IMR-90 (cell line): ENCODE measurements at regions not wholly inside any gene's neighbourhood (a gene's known extent, or its start where the extent isn't known, plus 50 kb on each side); places are given as distances from the start of the nearest gene placed in this dataset.

Experiments
- ATAC-seq: fragments of 200-7000 bp; cut with Tn5 transposase; 2 replicates; pipeline ENCODE4 v1.9.1; 2020; ENCODE audit warnings: low read depth, mild to moderate bottlenecking, moderate library complexity
- BruUV-seq: library from RNA; stranded (reverse); fragments of 400-500 nt; replicated peaks from 2 replicates; lab custom pipeline; 2021; lab: Mats Ljungman, UMichigan
- CTCF ChIA-PET: fragments of 300-600 bp; formaldehyde crosslinking; extraction: SDS; loops from one replicate; lab custom pipeline; 2021; ENCODE audit warnings: antibody characterized with exemption; lab: Yijun Ruan, JAX
- POLR2A ChIA-PET: fragments of 300-600 bp; sonication (Branson Sonifier 250); formaldehyde crosslinking; loops from one replicate; lab custom pipeline; 2022; ENCODE audit warnings: antibody characterized with exemption; ENCODE audit not compliant: unreplicated experiment; lab: Charles Lee
- DNase-seq: peaks from one replicate; pipeline ENCODE4 v3.0.0; 2013
- H2AFZ ChIP-seq: replicated peaks from 2 replicates; pipeline ENCODE3; 2013; ENCODE audit warnings: low read length, mild to moderate bottlenecking; ENCODE audit not compliant: poor library complexity
- H2AK5ac ChIP-seq: 2 replicates; pipeline ENCODE4 v1.6.1; 2013; ENCODE audit warnings: low read depth, low read length, inconsistent platforms
- H2AK9ac ChIP-seq: replicated peaks from 2 replicates; pipeline ENCODE3; 2013; ENCODE audit warnings: mild to moderate bottlenecking, low read depth, low read length, moderate library complexity; ENCODE audit not compliant: poor library complexity
- H2BK120ac ChIP-seq: 2 replicates; pipeline ENCODE4 v1.6.1; 2013; ENCODE audit warnings: low read depth, low read length, inconsistent platforms
- H2BK15ac ChIP-seq: 3 replicates; pipeline ENCODE4 v1.6.1; 2013; ENCODE audit warnings: low read depth, low read length, inconsistent platforms
- H2BK20ac ChIP-seq: 2 replicates; pipeline ENCODE4 v1.6.1; 2013; ENCODE audit warnings: low read depth, mild to moderate bottlenecking, inconsistent platforms, low read length, moderate library complexity
- H2BK5ac ChIP-seq: 2 replicates; pipeline ENCODE4 v1.6.1; 2013; ENCODE audit warnings: mild to moderate bottlenecking, low read depth, low read length, inconsistent platforms; ENCODE audit not compliant: poor library complexity, severe bottlenecking
- H3K14ac ChIP-seq: replicated peaks from 2 replicates; pipeline ENCODE4 v1.6.1; 2013; ENCODE audit warnings: low read depth, low read length, inconsistent platforms
- H3K18ac ChIP-seq: 2 replicates; pipeline ENCODE4 v1.6.1; 2013; ENCODE audit warnings: low read depth, low read length, control low read depth
- H3K23ac ChIP-seq: 2 replicates; pipeline ENCODE4 v1.6.1; 2013; ENCODE audit warnings: low read depth, low read length, inconsistent platforms
- H3K27ac ChIP-seq: 2 replicates; pipeline ENCODE4 v1.5.1; 2013; ENCODE audit warnings: mild to moderate bottlenecking, control low read depth, low read length; ENCODE audit not compliant: insufficient read depth
- H3K27me3 ChIP-seq: 2 replicates; pipeline ENCODE4 v1.6.1; 2013; ENCODE audit warnings: low read length; ENCODE audit not compliant: control insufficient read depth, insufficient read depth
- H3K36me3 ChIP-seq: 2 replicates; pipeline ENCODE4 v1.6.1; 2013; ENCODE audit warnings: low read length, mixed read lengths; ENCODE audit not compliant: control insufficient read depth, insufficient read depth
- H3K4ac ChIP-seq: 2 replicates; pipeline ENCODE4 v1.6.1; 2013; ENCODE audit warnings: low read depth, low read length, inconsistent platforms
- H3K4me1 ChIP-seq: 2 replicates; pipeline ENCODE4 v1.6.1; 2013; ENCODE audit warnings: low read length, mixed read lengths; ENCODE audit not compliant: control insufficient read depth, insufficient read depth
- H3K4me2 ChIP-seq: 2 replicates; pipeline ENCODE4 v1.6.1; 2013; ENCODE audit warnings: low read depth, mild to moderate bottlenecking, control low read depth, low read length, moderate library complexity
- H3K4me3 ChIP-seq: 2 replicates; pipeline ENCODE4 v1.5.1; 2013; ENCODE audit warnings: low read depth, mild to moderate bottlenecking, control low read depth, low read length, moderate library complexity; ENCODE audit not compliant: insufficient read depth
- H3K56ac ChIP-seq: 2 replicates; pipeline ENCODE4 v1.6.1; 2013; ENCODE audit warnings: low read length, inconsistent platforms; ENCODE audit not compliant: insufficient read depth; ENCODE audit errors: extremely low read depth
- H3K79me1 ChIP-seq, 2 experiments: 2 replicates each; pipeline ENCODE4 v1.6.1; 2013; ENCODE audit warnings: low read length in 2 of 2, inconsistent platforms in 1 of 2, low read depth in 1 of 2
- H3K9ac ChIP-seq: 2 replicates; pipeline ENCODE4 v1.6.1; 2013; ENCODE audit warnings: low read depth, low read length, control low read depth
- H3K9me1 ChIP-seq: 2 replicates; pipeline ENCODE4 v1.6.1; 2013; ENCODE audit warnings: low read length, inconsistent platforms; ENCODE audit not compliant: insufficient read depth
- H3K9me3 ChIP-seq: 2 replicates; pipeline ENCODE4 v1.6.1; 2013; ENCODE audit warnings: low read length; ENCODE audit not compliant: control insufficient read depth, insufficient read depth
- H4K20me1 ChIP-seq: 2 replicates; pipeline ENCODE4 v1.6.1; 2013; ENCODE audit warnings: low read length, inconsistent platforms; ENCODE audit not compliant: insufficient read depth
- H4K5ac ChIP-seq: 2 replicates; pipeline ENCODE4 v1.6.1; 2013; ENCODE audit warnings: mild to moderate bottlenecking, low read depth, low read length, control low read depth
- H4K8ac ChIP-seq, 2 experiments: 2 replicates each; pipeline ENCODE4 v1.6.1; 2013; ENCODE audit warnings: low read depth in 2 of 2, low read length in 2 of 2, control low read depth in 1 of 2, inconsistent platforms in 1 of 2
- H4K91ac ChIP-seq: 2 replicates; pipeline ENCODE4 v1.6.1; 2013; ENCODE audit warnings: low read depth, low read length, inconsistent platforms; ENCODE audit not compliant: insufficient read depth
- BHLHE40 ChIP-seq: fragments of 150-350 bp; IDR thresholded peaks from 2 replicates; pipeline ENCODE4 v1.6.1; 2016; ENCODE audit warnings: mild to moderate bottlenecking, low read depth, low read length
- CEBPB ChIP-seq: IDR thresholded peaks from 2 replicates; pipeline ENCODE4 v1.6.1; 2012; ENCODE audit warnings: low read depth, low read length, improper control_type of control experiment
- CHD1 ChIP-seq: IDR thresholded peaks from 2 replicates; pipeline ENCODE4 v1.6.1; 2012; ENCODE audit warnings: low read depth, low read length, improper control_type of control experiment
- CTCF ChIP-seq: conservative IDR thresholded peaks from 2 replicates; pipeline ENCODE4 v1.5.1; 2012; ENCODE audit warnings: mild to moderate bottlenecking, low read depth, low read length, improper control_type of control experiment
- ELK1 ChIP-seq: fragments of 150-350 bp; IDR thresholded peaks from 2 replicates; pipeline ENCODE4 v1.6.1; 2016; ENCODE audit warnings: low read depth, mild to moderate bottlenecking, low read length, moderate library complexity, borderline replicate concordance
- FOS ChIP-seq: fragments of 150-350 bp; IDR thresholded peaks from 2 replicates; pipeline ENCODE4 v1.6.1; 2016; ENCODE audit warnings: low read depth, low read length
- MAFK ChIP-seq: IDR thresholded peaks from 2 replicates; pipeline ENCODE4 v1.6.1; 2012; ENCODE audit warnings: low read depth, low read length, improper control_type of control experiment
- MAZ ChIP-seq: IDR thresholded peaks from 2 replicates; pipeline ENCODE4 v1.6.1; 2012; ENCODE audit warnings: low read depth, mild to moderate bottlenecking, low read length, improper control_type of control experiment, moderate library complexity, borderline replicate concordance
- MXI1 ChIP-seq: IDR thresholded peaks from 2 replicates; pipeline ENCODE4 v1.6.1; 2012; ENCODE audit warnings: low read depth, mild to moderate bottlenecking, low read length, moderate library complexity, borderline replicate concordance
- NFE2L2 ChIP-seq: fragments of 150-350 bp; IDR thresholded peaks from 2 replicates; pipeline ENCODE4 v1.6.1; 2016; ENCODE audit warnings: low read depth, mild to moderate bottlenecking, low read length
- POLR2A ChIP-seq: IDR thresholded peaks from 2 replicates; pipeline ENCODE4 v1.6.1; 2012; ENCODE audit warnings: mild to moderate bottlenecking, low read depth, low read length
- RAD21 ChIP-seq: IDR thresholded peaks from 2 replicates; pipeline ENCODE4 v1.6.1; 2012; ENCODE audit warnings: low read length, improper control_type of control experiment
- RCOR1 ChIP-seq: IDR thresholded peaks from 2 replicates; pipeline ENCODE4 v1.6.1; 2012; ENCODE audit warnings: mild to moderate bottlenecking, low read length, improper control_type of control experiment; ENCODE audit not compliant: insufficient replicate concordance
- RFX5 ChIP-seq: IDR thresholded peaks from 2 replicates; pipeline ENCODE4 v1.8.0; 2012; ENCODE audit warnings: low read depth, mild to moderate bottlenecking, low read length, moderate library complexity
- SMC3 ChIP-seq: fragments of 150-350 bp; IDR thresholded peaks from 2 replicates; pipeline ENCODE4 v1.6.1; 2016; ENCODE audit warnings: low read depth, mild to moderate bottlenecking, antibody characterized with exemption, low read length, moderate library complexity
- USF2 ChIP-seq: fragments of 150-350 bp; IDR thresholded peaks from 2 replicates; pipeline ENCODE4 v1.6.1; 2017; ENCODE audit warnings: mild to moderate bottlenecking, antibody characterized with exemption, low read length, low read depth
- WGBS, 2 experiments: methylation state at CpG; one replicate each; pipeline versions ENCODE4 v1.1.5 to v1.1.7; 2013; ENCODE audit warnings: missing lambda C conversion rate in 2 of 2; ENCODE audit not compliant: insufficient read length in 1 of 2; ENCODE audit errors: extremely low coverage in 2 of 2; 5-methylcytosine and 5-hydroxymethylcytosine counted together
- dilution Hi-C: fragments of 300-500 bp; cut with HindIII; formaldehyde crosslinking; loops from one replicate; pipeline ENCODE4 v1.14.3; 2018; ENCODE audit warnings: low sequenced_read_pairs; ENCODE audit not compliant: unreplicated experiment
- in situ Hi-C: fragments of 300-500 bp; cut with MboI; formaldehyde crosslinking; loops from 3 replicates; pipeline ENCODE4 v1.14.3; 2019; ENCODE audit warnings: low sequenced_read_pairs, inconsistent platforms, mixed read lengths
- intact Hi-C: fragments of 100-400 bp; cut with micrococcal nuclease; formaldehyde crosslinking; loops from 2 replicates; pipeline ENCODE4 v1.10.0; 2022

- no peaks in the 10 kb centered on the region for H3K4me1 ChIP-seq
- no peak overlapping the region for H3K4me3 ChIP-seq
- no peak overlapping the region for H2AK5ac ChIP-seq
- intact Hi-C loops (no loop called here), dilution Hi-C loops (no loop called here), in situ Hi-C loops (no loop called here)
- no peak overlapping the region for H2AFZ ChIP-seq
- no peak overlapping the region for H3K4ac ChIP-seq
- no peaks in the 10 kb centered on the region for H3K79me1 ChIP-seq
- H2BK20ac ChIP-seq: no peak overlapping the region
- H3K9me3 ChIP-seq: no peaks in the 10 kb centered on the region
- H3K9me1 ChIP-seq: no peaks in the 10 kb centered on the region
- WGBS, 2 experiments: no CpG with 5 or more reads among the region's 5 CpGs
- no peaks in the 10 kb centered on the region for H3K27me3 ChIP-seq
- ChIA-PET POLR2A (no interaction called here), CTCF (interaction anchor here (0.7 kb wide), 1 partner anchor 103 kb away, joined by 3 read pairs; no protein-coding TSS in a partner anchor)
- H2BK5ac ChIP-seq: no peak overlapping the region
- H2AK9ac ChIP-seq: no peak overlapping the region
- H2BK15ac ChIP-seq: no peak overlapping the region
- H3K9ac ChIP-seq: no peak overlapping the region
- no peaks in the 10 kb centered on the region for H4K20me1 ChIP-seq
- H3K36me3 ChIP-seq: no peaks in the 10 kb centered on the region
- TF ChIP-seq CTCF: no peak
- no peak for TF ChIP-seq USF2
- TF ChIP-seq FOS: no peak
- no peak for TF ChIP-seq RFX5
- TF ChIP-seq MXI1: no peak
- no peak for TF ChIP-seq CHD1
- no peak for TF ChIP-seq ELK1
- no peak for TF ChIP-seq BHLHE40
- no peak for TF ChIP-seq CEBPB
- TF ChIP-seq POLR2A: no peak
- TF ChIP-seq RCOR1: no peak
- no peak for TF ChIP-seq SMC3
- TF ChIP-seq NFE2L2: no peak
- TF ChIP-seq RAD21: no peak
- TF ChIP-seq MAZ: no peak
- no peak for TF ChIP-seq MAFK
- H4K5ac ChIP-seq: no peak overlapping the region
- no TSS peak for BruUV-seq
- H3K18ac ChIP-seq: no peak overlapping the region
- no peak overlapping the region for H4K8ac ChIP-seq
- H3K27ac ChIP-seq: no peak overlapping the region
- DNase-seq (no peak), ATAC-seq (no peak)
- H4K91ac ChIP-seq: no peak overlapping the region
- no peak overlapping the region for H3K23ac ChIP-seq
- no peak overlapping the region for H3K56ac ChIP-seq
- H3K14ac ChIP-seq: no peak overlapping the region
- H2BK120ac ChIP-seq: no peak overlapping the region
- H3K4me2 ChIP-seq: no peak overlapping the region
These were observed 316.2 kb downstream of the EPHA4 start for GRCh38 chr2:221255862-221256261.
